Keratinocyte (primary cell): ENCODE measurements at regions not wholly inside any gene's neighbourhood (a gene's known extent, or its start where the extent isn't known, plus 50 kb on each side); places are given as distances from the start of the nearest gene placed in this dataset.

Experiments
- EZH2 ChIP-seq: IDR thresholded peaks from one replicate; pipeline ENCODE4 v1.6.1; 2012; ENCODE audit warnings: inconsistent platforms, mild to moderate bottlenecking, low read length, moderate library complexity
- TF ChIP-seq, protein P1 (sequence below), 3 experiments: IDR thresholded peaks in 1 of 3; conservative IDR thresholded peaks in 1 of 3; optimal IDR thresholded peaks in 1 of 3; 2 replicates in 2 of 3; 3 replicates in 1 of 3; pipeline versions ENCODE3 to v1.5.1; 2011; ENCODE audit warnings: low read length in 3 of 3, mild to moderate bottlenecking in 3 of 3, moderate library complexity in 2 of 3, control low read depth in 1 of 3, inconsistent platforms in 1 of 3; ENCODE audit not compliant: insufficient read depth in 2 of 3; ENCODE audit errors: extremely low read depth in 1 of 3

DNA sequence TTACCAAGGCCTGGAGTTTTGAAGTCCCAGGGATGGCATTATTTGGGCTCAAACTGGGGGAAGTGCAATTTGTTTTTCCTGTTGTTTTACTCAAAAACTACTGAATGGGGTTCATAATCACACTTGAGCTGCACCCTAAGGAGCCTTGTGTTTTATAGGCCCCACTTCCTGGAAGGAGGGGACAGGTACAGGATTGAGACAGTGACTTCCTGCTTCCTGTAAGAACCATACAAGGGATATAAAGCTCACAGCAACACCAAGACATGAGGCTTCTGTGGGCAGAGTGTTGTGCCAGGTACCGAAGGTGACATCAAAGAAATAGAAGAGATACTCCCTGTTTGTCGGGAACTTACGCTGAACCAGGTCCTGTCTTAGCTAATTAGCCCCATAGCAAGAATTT is 70.4 kb upstream of the SKOR2 start:
- TF ChIP-seq, protein P1, sequence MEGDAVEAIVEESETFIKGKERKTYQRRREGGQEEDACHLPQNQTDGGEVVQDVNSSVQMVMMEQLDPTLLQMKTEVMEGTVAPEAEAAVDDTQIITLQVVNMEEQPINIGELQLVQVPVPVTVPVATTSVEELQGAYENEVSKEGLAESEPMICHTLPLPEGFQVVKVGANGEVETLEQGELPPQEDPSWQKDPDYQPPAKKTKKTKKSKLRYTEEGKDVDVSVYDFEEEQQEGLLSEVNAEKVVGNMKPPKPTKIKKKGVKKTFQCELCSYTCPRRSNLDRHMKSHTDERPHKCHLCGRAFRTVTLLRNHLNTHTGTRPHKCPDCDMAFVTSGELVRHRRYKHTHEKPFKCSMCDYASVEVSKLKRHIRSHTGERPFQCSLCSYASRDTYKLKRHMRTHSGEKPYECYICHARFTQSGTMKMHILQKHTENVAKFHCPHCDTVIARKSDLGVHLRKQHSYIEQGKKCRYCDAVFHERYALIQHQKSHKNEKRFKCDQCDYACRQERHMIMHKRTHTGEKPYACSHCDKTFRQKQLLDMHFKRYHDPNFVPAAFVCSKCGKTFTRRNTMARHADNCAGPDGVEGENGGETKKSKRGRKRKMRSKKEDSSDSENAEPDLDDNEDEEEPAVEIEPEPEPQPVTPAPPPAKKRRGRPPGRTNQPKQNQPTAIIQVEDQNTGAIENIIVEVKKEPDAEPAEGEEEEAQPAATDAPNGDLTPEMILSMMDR (optimal IDR thresholded peaks at IDR 0.05 in 1 of 3, IDR thresholded peaks at IDR 0.05 in 1 of 3, conservative IDR thresholded peaks at IDR 0.05 in 1 of 3; ENCODE audit: extremely low read depth in 1 of 3, insufficient read depth in 2 of 3, low read length in 3 of 3): no peak
- TF ChIP-seq EZH2: no peak
